ENCODE measurements at regions not wholly inside any gene's neighbourhood (a gene's known extent, or its start where the extent isn't known, plus 50 kb on each side); places are given as distances from the start of the nearest gene placed in this dataset.

GRCh38 chr7:56537952-56538351 is 421.7 kb upstream of the NUPR2 start:
- TF ChIP-seq EZH2phosphoT487 (IDR thresholded peaks at IDR 0.05; ENCODE audit: insufficient read depth, low read depth) (no peak), EZH2 (IDR thresholded peaks at IDR 0.05; ENCODE audit: insufficient read depth, poor library complexity, severe bottlenecking) (no peak)

All from GM23248 (cell line).